ENCODE measurements at regions not wholly inside any gene's neighbourhood (a gene's known extent, or its start where the extent isn't known, plus 50 kb on each side); places are given as distances from the start of the nearest gene placed in this dataset.

DNA sequence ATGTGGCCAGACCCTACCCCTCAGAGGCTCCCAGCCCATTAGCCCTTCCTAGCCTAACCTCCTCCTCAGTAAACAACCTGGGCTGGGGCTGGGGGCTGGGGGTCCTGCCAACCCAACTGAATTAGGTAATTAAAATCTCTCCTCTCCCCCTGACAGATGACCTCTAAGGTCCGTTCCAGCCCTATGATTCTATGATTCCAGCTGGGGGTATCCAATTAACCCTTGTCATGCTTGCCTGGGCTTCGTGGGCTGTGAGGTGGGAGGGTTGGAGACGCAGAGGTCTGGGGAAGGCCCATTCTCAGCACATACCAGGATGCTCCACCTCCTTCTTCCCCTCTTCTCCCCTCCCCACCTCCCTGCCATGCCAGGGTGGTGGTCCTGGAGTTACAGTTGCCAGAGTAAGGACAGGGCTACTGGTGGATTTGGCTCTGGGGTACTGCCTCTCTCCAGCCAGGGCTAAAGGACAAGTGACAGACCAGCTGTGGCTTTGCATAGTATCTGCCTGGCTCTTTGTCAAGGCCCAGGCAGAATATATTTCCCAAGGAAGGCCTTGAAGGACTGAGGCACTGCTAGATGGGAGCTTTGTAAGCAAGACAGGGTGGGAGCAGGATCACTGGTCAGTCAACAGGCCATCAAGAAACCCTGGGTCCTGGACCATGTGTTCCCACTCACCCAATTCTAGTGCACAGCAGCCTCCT lies 82.1 kb downstream of the EFNB1 start:
- no peak for TF ChIP-seq CTCF (IDR thresholded peaks at IDR 0.05; ENCODE audit: low read depth, low read length, missing input control)
- no peak for TF ChIP-seq HNF4G (IDR thresholded peaks at IDR 0.05)

All from liver (tissue), 3 donors.